NCI-H526 (cell line): ENCODE measurements at regions not wholly inside any gene's neighbourhood (a gene's known extent, or its start where the extent isn't known, plus 50 kb on each side); places are given as distances from the start of the nearest gene placed in this dataset.

ENCODE experiments used
- DNase-seq, 2 experiments: peaks; one replicate each; lab custom pipeline; 2025; lab: John Stamatoyannopoulos, UW

GRCh38 chr9:117548556-117548955 is 133.7 kb upstream of the ASTN2 start:
- DNase-seq, result no peak

GRCh38 chr9:117547904-117548303 is 133.0 kb upstream of the ASTN2 start:
- no peak for DNase-seq

GRCh38 chr9:117546894-117547678 is 132.2 kb upstream of the ASTN2 start:
- no peak for DNase-seq

GRCh38 chr9:117545846-117546245 is 131.0 kb upstream of the ASTN2 start:
- DNase-seq, result peak in 1 of 2 experiments; percentile 21

GRCh38 chr9:117543089-117543488 is 128.2 kb upstream of the ASTN2 start:
- DNase-seq, result no peak

GRCh38 chr9:117542021-117542420 is 127.2 kb upstream of the ASTN2 start:
- no peak for DNase-seq

- no peak for DNase-seq
These were observed 126.3 kb upstream of the ASTN2 start for GRCh38 chr9:117541181-117541580.

- DNase-seq, result no peak
These were observed 121.1 kb upstream of the ASTN2 start for GRCh38 chr9:117535973-117536372.

- no peak for DNase-seq
These were observed 120.6 kb upstream of the ASTN2 start for GRCh38 chr9:117535434-117535833.

GRCh38 chr9:117528225-117528624 is 113.4 kb upstream of the ASTN2 start:
- no peak for DNase-seq

- DNase-seq, result no peak
These were observed 111.8 kb upstream of the ASTN2 start for GRCh38 chr9:117526674-117527073.

GRCh38 chr9:117523531-117524153 is 108.8 kb upstream of the ASTN2 start:
- DNase-seq, result no peak

- DNase-seq, result no peak
These were observed 106.4 kb upstream of the ASTN2 start for GRCh38 chr9:117521293-117521692.

GRCh38 chr9:117516676-117517632 is 102.1 kb upstream of the ASTN2 start:
- DNase-seq, result peak; percentile 26 to 50

- DNase-seq, result peak in 1 of 2 experiments; percentile 3
These were observed 97.1 kb upstream of the ASTN2 start for GRCh38 chr9:117511852-117512481.

GRCh38 chr9:117496307-117496706 is 81.5 kb upstream of the ASTN2 start:
- DNase-seq, result no peak

GRCh38 chr9:117494401-117495090 is 79.7 kb upstream of the ASTN2 start:
- DNase-seq, result peak in 1 of 2 experiments; percentile 21

GRCh38 chr9:117492476-117492875 is 77.6 kb upstream of the ASTN2 start:
- DNase-seq, result no peak

GRCh38 chr9:117491491-117491890 is 76.6 kb upstream of the ASTN2 start:
- DNase-seq, result peak in 1 of 2 experiments; percentile 26

- peak; percentile 48 to 55 for DNase-seq
These were observed 75.3 kb upstream of the ASTN2 start for GRCh38 chr9:117490199-117490598.

GRCh38 chr9:117488659-117489058 is 73.8 kb upstream of the ASTN2 start:
- no peak for DNase-seq
